ENCODE measurements at regions not wholly inside any gene's neighbourhood (a gene's known extent, or its start where the extent isn't known, plus 50 kb on each side); places are given as distances from the start of the nearest gene placed in this dataset.
A peak's percentile ranks its signal among the peaks of the same experiment; 100 is the strongest.
"Not testable (repeated sequence)": the region's sequence is repeated elsewhere in the genome, so short reads cannot be mapped to it uniquely, and the experiment has no call there.

DNA sequence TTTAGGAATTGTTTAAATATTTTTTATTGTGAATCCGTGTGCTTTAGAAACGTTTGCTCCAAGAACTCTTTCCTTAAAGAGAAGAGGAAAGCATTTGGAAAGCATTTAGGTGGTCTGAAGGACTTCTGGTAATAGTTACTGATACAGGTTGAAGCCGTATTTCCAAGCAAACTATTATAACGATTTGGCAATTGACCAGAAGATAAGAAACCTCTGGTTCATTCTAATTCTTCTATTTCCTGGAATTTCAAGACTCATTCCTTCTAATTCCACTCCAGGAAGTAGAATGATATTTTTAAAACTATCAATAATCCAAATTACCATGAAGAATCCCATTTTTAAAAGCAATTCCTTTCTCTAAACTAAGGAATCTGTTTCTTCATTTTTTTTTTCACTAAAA, 158.9 kb upstream of the AGR3 start:
- DNase-seq (no peak), ATAC-seq (no peak)
- H3K27me3 Mint-ChIP-seq, result peaks cover 7% of the 10 kb centered on the region
- H3K36me3 Mint-ChIP-seq (ENCODE audit: low read depth), result no peaks in the 10 kb centered on the region
- no peak overlapping the region for H3K27ac Mint-ChIP-seq
- H3K9me3 Mint-ChIP-seq, result no peaks in the 10 kb centered on the region
- peaks cover 37% of the 10 kb centered on the region for H3K4me1 Mint-ChIP-seq
- no peak overlapping the region for H3K4me3 Mint-ChIP-seq

DNA sequence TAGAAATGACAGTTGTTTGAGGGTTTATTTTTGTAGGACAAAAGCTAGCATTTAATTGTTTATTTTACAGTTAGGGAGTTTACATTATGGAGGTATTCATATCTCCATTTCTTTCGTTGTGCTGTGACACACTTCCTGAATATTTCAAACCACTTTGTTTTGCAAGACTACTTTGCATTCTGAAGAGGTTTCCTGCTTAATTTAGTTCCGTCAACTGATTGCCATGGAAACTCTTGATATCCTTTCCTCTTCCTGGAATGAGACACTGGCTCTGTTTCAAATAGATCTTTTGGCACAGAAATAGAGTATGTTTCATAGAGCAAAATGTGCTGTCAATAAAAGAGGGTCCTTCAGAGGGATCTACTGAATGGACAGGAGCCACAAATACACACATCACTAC, 159.5 kb upstream of the AGR3 start:
- ATAC-seq, result no peak
- H3K4me3 Mint-ChIP-seq, result no peak overlapping the region
- no peaks in the 10 kb centered on the region for H3K36me3 Mint-ChIP-seq (ENCODE audit: low read depth)
- peak overlapping the region; percentile 47 for H3K27ac Mint-ChIP-seq
- peaks cover 37% of the 10 kb centered on the region for H3K4me1 Mint-ChIP-seq
- DNase-seq, result no peak
- no peaks in the 10 kb centered on the region for H3K9me3 Mint-ChIP-seq
- H3K27me3 Mint-ChIP-seq, result peaks cover 7% of the 10 kb centered on the region

DNA sequence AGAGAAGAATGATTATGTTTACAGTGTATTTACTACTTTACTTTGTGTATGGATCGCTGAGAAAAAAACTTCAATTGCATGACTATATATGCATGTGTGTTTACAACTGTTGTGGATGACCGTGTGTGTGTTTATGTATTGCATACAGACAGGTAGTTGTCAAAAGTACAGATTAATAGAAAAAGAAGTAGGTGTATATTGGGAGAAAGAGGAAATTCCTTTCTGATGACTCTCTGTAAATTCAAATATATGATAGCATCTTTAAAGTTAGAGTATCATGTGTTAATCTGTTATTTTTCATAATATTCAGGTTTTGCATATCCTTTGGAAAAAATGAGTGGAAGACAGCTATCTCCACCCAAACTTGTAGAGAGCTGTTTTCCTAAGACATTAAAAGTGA, 160.4 kb upstream of the AGR3 start:
- peaks cover 37% of the 10 kb centered on the region for H3K4me1 Mint-ChIP-seq
- no peak for DNase-seq
- no peak overlapping the region for H3K4me3 Mint-ChIP-seq
- no peaks in the 10 kb centered on the region for H3K9me3 Mint-ChIP-seq
- H3K36me3 Mint-ChIP-seq (ENCODE audit: low read depth), result no peaks in the 10 kb centered on the region
- ATAC-seq, result no peak
- H3K27ac Mint-ChIP-seq, result no peak overlapping the region
- H3K27me3 Mint-ChIP-seq, result peaks cover 7% of the 10 kb centered on the region

DNA sequence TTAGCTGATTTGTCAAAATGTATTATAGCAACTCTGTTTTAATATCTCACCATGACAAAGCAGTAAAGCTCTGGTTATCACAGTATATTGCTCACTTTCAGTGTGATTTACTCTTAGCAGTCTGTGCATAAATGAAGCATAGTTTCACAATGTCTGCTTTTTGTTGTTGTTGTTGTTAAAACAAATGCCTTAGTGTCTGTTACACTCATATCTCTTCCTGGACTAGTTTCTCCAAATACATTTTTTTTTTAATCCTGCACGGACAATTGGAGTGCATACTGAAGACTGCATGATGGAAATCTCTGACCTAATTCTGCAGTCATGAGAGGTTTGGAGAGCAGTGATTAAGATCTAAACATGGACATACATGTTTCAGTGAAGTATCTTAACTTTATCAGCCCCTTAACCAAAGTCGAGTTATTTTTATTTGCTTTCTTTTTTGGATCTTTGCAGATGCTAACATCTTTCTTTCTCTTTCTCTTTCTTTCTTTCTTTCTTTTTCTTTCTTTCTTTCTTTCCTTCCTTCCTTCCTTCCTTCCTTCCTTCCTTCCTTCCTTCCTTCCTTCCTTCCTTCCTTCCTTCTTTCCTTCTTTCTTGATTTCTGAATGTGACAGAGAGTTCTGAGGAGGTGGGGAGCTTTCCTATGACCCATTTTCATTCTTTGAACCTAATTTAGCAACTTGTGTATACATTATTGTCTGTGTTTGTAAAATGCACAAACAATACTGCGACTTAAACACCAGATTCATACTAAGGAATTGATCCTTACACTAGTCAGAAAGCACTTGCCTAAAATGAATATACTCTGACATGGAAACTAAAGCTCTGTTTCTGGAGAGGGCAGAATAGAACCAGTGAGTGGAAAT, 161.5 kb upstream of the AGR3 start:
- peaks cover 7% of the 10 kb centered on the region for H3K27me3 Mint-ChIP-seq
- no peaks in the 10 kb centered on the region for H3K9me3 Mint-ChIP-seq
- no peaks in the 10 kb centered on the region for H3K36me3 Mint-ChIP-seq (ENCODE audit: low read depth)
- H3K27ac Mint-ChIP-seq, result no peak overlapping the region
- ATAC-seq (no peak), DNase-seq (no peak)
- H3K4me3 Mint-ChIP-seq, result no peak overlapping the region
- H3K4me1 Mint-ChIP-seq, result peaks cover 28% of the 10 kb centered on the region

DNA sequence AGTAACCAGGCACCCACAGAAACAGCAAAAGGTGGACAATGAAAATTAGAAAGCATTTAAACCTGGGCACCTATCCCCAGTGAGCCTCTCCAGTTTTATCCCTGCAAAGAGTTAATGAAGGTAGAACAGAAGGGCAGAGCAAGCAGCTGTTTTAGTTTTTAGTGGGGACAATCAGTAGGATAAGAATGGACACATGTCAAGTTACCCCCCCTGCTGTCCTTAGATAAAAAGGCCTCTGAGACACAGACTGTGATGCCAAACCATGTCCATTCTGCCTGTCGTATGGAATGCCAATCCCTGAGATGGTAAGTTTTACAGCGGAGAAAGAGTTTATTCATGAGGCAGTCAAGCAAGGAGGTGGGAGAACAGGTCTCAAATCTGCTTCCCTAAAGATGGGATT, 162.6 kb upstream of the AGR3 start:
- no peak overlapping the region for H3K27ac Mint-ChIP-seq

DNA sequence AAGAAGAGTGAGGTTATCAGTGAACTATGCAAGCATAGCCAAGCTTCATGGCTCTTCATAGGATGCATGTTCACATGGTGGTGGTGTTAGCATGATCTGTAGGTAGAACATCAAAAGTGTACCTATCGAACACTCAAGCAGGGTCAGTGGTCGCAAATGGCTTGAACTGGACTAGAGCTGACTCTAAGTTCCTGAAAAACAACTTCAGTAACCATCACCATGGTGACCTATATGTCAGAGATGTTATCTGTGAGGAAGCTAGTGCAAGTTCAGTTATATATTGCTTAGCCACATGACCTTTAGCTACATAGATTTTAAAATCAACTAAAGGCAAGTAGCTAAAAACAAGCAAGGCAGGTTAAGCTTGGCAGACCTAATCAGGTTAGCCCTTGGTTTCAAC, 163.1 kb upstream of the AGR3 start:
- H3K4me3 Mint-ChIP-seq, result no peak overlapping the region
- peaks cover 2% of the 10 kb centered on the region for H3K27me3 Mint-ChIP-seq
- DNase-seq (no peak), ATAC-seq (no peak)
- H3K36me3 Mint-ChIP-seq (ENCODE audit: low read depth), result no peaks in the 10 kb centered on the region
- peaks cover 22% of the 10 kb centered on the region for H3K4me1 Mint-ChIP-seq
- H3K27ac Mint-ChIP-seq, result no peak overlapping the region
- no peaks in the 10 kb centered on the region for H3K9me3 Mint-ChIP-seq

More for the DNA sequence above, 162.6 kb upstream of the AGR3 start:
- Mint-ChIP-seq H3K27me3 (peaks cover 2% of the 10 kb centered on the region), H3K4me1 (peaks cover 22% of the 10 kb centered on the region), H3K36me3 (ENCODE audit: low read depth) (no peaks in the 10 kb centered on the region), H3K4me3 (no peak overlapping the region), H3K9me3 (no peaks in the 10 kb centered on the region)
- ATAC-seq (no peak), DNase-seq (no peak)

DNA sequence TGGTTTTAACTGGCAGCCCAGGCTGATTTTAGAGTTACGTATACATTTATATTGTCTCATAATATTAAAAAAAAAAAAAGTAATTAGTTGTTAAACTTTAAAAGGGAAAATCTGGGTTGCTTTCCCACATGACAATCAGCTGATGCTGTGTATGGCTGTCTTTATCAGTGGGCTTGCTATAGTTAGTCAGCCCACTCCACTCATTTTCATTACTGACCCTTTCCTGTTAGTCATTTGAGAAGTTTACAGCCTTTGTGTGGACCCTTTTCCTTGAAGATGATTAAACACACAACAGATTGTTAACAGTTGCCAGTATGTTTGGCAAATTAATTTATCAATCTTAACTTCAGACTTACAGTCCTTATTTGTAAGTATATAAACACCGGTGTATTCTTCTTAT, 164.5 kb upstream of the AGR3 start:
- Mint-ChIP-seq H3K9me3 (no peaks in the 10 kb centered on the region), H3K4me3 (no peak overlapping the region), H3K4me1 (peaks cover 22% of the 10 kb centered on the region), H3K27ac (no peak overlapping the region), H3K27me3 (peaks cover 2% of the 10 kb centered on the region), H3K36me3 (ENCODE audit: low read depth) (no peaks in the 10 kb centered on the region)
- DNase-seq, result no peak
- no peak for ATAC-seq

DNA sequence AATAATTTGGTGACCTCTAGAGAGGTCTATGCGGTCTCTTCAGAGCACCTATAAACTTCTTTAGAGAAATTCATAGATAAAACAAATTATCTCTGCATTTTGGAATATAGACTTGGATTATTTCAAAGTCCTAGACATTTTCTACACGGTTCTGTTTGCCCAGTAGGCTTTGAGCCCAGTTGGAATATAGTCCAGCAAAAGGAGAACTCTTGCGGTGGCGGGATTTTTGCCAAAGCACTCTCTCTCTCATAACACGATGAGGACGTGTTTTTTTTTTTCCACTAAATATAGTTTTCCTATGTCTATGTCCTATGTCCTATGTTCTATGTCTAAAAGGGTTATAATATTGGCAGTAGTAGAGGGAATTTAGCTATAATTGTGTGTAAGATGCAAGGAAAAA, 164.9 kb upstream of the AGR3 start:
- DNase-seq, result no peak
- Mint-ChIP-seq H3K9me3 (no peaks in the 10 kb centered on the region), H3K36me3 (ENCODE audit: low read depth) (no peaks in the 10 kb centered on the region), H3K27me3 (peaks cover 2% of the 10 kb centered on the region), H3K4me1 (peaks cover 18% of the 10 kb centered on the region), H3K27ac (no peak overlapping the region), H3K4me3 (no peak overlapping the region)
- ATAC-seq, result no peak

DNA sequence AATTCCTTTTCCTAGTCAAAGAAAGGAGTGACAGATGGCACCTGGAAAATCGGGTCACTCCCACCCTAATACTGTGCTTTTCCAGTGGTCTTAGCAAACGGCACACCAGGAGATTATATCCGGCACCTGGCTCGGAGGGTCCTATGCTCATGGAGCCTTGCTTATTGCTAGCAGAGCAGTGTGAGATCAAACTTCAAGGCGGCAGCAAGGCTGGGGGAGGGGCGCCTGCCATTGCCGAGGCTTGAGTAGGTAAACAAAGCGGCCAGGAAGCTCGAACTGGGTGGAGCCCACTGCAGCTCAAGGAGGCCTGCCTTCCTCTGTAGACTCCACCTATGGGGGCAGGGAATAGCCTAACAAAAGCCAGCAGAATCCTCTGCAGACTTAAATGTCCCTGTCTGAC, 171.4 kb upstream of the AGR3 start:
- ATAC-seq; H3K9me3 Mint-ChIP-seq; DNase-seq; H3K4me1 Mint-ChIP-seq; H3K4me3 Mint-ChIP-seq; H3K27ac Mint-ChIP-seq; H3K27me3 Mint-ChIP-seq; H3K36me3 Mint-ChIP-seq (ENCODE audit: low read depth): not testable (repeated sequence)

DNA sequence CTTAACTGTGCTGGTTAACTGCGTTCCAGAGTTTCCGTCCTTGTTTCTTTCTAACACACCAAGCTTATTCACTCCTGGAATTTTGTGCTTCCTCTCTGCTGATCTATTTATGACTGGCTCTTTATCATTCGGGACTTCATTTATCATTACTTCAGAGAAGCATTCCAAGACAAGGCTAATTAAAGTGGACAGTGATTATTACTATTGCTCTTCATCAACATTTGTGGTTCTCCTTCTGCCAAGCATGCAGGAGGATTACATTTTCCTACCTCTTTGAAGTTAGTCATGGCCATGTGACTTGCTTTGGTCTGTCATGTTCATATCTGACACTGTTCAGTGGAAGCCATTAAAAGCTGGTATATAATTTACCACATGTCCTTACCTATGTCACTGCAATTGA, 172.4 kb upstream of the AGR3 start:
- peaks cover 2% of the 10 kb centered on the region for H3K27me3 Mint-ChIP-seq
- no peak for DNase-seq
- H3K9me3 Mint-ChIP-seq, result no peaks in the 10 kb centered on the region
- ATAC-seq, result no peak
- no peak overlapping the region for H3K27ac Mint-ChIP-seq
- H3K4me3 Mint-ChIP-seq, result no peak overlapping the region
- peaks cover 8% of the 10 kb centered on the region for H3K4me1 Mint-ChIP-seq
- no peaks in the 10 kb centered on the region for H3K36me3 Mint-ChIP-seq (ENCODE audit: low read depth)

DNA sequence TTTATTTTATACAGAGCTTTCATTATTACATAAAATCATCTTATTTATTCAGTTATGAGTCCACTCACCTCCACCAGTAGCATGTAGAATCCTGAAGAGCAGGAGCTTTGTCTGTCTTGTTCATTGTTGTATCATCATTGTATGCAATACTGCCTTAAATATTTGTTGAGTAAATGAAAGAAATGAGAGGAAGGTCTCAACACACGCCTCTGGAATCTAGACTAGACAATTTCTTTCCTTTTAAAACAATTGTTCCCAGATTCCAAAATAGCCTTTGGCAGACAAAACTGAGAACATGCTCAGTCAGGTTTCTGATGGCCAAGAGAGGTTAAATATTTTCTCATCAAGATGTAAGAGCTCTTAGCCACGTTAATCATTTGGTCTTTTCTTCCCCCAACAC, 173.1 kb upstream of the AGR3 start:
- Mint-ChIP-seq H3K27ac (no peak overlapping the region), H3K27me3 (peaks cover 2% of the 10 kb centered on the region), H3K36me3 (ENCODE audit: low read depth) (no peaks in the 10 kb centered on the region), H3K4me3 (no peak overlapping the region), H3K4me1 (peaks cover 8% of the 10 kb centered on the region), H3K9me3 (no peaks in the 10 kb centered on the region)
- ATAC-seq, result no peak
- no peak for DNase-seq

DNA sequence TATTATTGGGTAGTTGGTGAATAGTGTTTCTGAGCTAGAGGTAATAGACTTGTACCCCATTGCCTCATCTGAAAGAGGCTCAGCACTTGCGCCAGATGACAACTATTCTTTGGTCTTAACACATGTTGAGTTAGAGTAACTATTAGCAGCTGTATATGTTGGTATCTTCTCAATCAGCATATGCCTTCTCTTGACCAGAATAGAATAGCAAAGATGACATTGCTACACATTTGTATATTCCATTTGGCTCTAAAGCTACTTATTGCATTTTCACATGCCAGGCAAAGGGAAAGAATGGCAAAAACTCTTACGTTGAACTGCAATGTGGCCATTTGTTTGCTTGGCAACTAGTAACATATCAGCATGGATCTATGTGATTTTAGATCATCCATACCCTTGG, 173.8 kb upstream of the AGR3 start:
- Mint-ChIP-seq H3K4me1 (peaks cover 8% of the 10 kb centered on the region), H3K9me3 (no peaks in the 10 kb centered on the region), H3K27ac (no peak overlapping the region), H3K27me3 (peaks cover 2% of the 10 kb centered on the region), H3K4me3 (no peak overlapping the region), H3K36me3 (ENCODE audit: low read depth) (no peaks in the 10 kb centered on the region)
- ATAC-seq, result no peak
- DNase-seq, result no peak

DNA sequence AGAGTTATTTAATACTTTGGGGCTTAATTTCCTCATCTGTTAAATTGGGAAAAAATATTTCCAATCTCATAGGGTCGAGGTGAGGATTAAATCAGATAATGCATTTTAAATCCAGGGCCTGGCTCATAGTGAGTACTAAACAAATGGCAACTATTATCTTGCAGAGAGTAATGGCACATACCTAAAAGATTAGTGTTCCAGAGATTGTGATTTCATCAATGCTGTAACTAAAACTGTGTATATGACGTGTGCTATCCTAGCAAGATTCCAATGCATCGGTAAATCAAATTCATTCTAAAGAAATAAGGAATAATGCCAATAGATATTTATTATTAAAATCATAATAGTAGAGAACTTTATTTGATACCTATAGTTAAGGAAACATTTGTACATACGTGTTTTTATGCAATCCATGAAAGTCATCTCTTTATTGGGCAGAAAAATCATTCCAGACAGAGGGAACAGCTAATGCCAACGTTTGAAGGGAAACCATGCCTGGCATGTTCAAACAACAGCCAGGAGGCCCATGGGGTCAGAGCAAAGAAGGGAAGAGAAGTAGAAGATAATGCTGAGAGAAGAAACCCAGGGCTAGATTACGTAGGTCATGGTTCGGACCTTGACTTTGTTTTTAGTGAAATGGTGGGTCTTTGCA, 174.8 kb upstream of the AGR3 start:
- no peak for DNase-seq
- Mint-ChIP-seq H3K27ac (no peak overlapping the region), H3K4me3 (no peak overlapping the region), H3K9me3 (no peaks in the 10 kb centered on the region), H3K4me1 (peaks cover 8% of the 10 kb centered on the region), H3K27me3 (peaks cover 2% of the 10 kb centered on the region), H3K36me3 (ENCODE audit: low read depth) (no peaks in the 10 kb centered on the region)
- no peak for ATAC-seq

DNA sequence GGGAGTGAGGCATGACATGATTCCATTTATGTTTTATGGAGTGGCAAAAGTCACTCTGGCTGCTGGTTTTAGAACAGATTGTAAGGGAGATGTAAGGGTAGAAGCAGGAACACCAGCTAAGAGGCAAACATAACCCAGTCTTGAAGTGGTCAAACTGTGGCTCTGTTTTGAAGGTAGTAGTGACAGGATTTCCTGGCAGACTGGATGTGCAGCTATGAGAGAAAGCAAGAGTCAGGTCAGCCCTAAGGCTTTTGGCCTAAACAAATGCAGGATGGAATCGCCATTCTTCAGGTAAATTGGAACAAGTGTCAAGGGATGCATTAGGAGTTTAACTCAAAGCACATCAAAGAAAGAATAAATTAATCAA, 175.3 kb upstream of the AGR3 start:
- Mint-ChIP-seq H3K36me3 (ENCODE audit: low read depth) (no peaks in the 10 kb centered on the region), H3K9me3 (no peaks in the 10 kb centered on the region), H3K27ac (no peak overlapping the region), H3K4me1 (peaks cover 8% of the 10 kb centered on the region), H3K27me3 (peaks cover 2% of the 10 kb centered on the region), H3K4me3 (no peak overlapping the region)
- DNase-seq (no peak), ATAC-seq (no peak)

DNA sequence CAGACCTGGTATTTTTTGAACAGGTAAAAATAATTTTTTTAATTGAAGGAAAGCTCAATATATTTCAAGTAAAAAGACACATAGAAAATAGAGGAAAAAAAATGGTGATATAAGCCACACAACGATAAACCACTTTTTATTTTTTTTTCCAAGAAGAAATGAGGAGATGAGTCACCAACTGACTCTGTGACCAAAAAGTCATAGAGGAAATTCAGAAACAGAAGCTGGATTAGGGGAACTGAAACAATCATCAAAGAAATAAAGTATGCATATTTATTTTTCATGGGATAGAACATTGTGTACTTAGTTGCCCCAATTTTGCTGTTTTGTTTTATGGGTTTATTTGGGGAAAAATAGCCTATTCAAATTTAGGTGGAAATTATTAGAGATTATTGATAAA, 176.8 kb upstream of the AGR3 start:
- peaks cover 2% of the 10 kb centered on the region for H3K27me3 Mint-ChIP-seq
- H3K36me3 Mint-ChIP-seq (ENCODE audit: low read depth), result no peaks in the 10 kb centered on the region
- no peak overlapping the region for H3K4me3 Mint-ChIP-seq
- ATAC-seq, result no peak
- peaks cover 12% of the 10 kb centered on the region for H3K4me1 Mint-ChIP-seq
- H3K27ac Mint-ChIP-seq, result no peak overlapping the region
- no peak for DNase-seq
- H3K9me3 Mint-ChIP-seq, result no peaks in the 10 kb centered on the region

Data from activated naive CD8-positive, alpha-beta T cell treated with anti-CD3 and anti-CD28 coated beads, Interleukin-2, amount 50 U/mL, for 24 hours (primary cell).